ENCODE measurements at regions not wholly inside any gene's neighbourhood (a gene's known extent, or its start where the extent isn't known, plus 50 kb on each side); places are given as distances from the start of the nearest gene placed in this dataset.

- no peak for TF ChIP-seq CTCF (IDR thresholded peaks at IDR 0.05 in 2 of 3, conservative IDR thresholded peaks at IDR 0.05 in 1 of 3; ENCODE audit: borderline replicate concordance in 1 of 3, insufficient read depth in 1 of 3, low read depth in 2 of 3, low read length in 2 of 3)
- TF ChIP-seq POLR2AphosphoS5 (IDR thresholded peaks at IDR 0.05; ENCODE audit: low read depth, low read length) = no peak
- no peak for TF ChIP-seq ZBTB33 (IDR thresholded peaks at IDR 0.05; ENCODE audit: extremely low read depth, insufficient replicate concordance, low read length)
- peak; percentile 19; the same call in 1 of the 2 replicates for TF ChIP-seq SP1 (IDR thresholded peaks at IDR 0.05; ENCODE audit: low read depth)
- no peak for TF ChIP-seq POLR2A (IDR thresholded peaks at IDR 0.05; ENCODE audit: borderline replicate concordance, extremely low read depth, insufficient read depth, insufficient read length)
- TF ChIP-seq EGR1 (IDR thresholded peaks at IDR 0.05; ENCODE audit: low read depth) = no peak
These were observed 1494.9 kb upstream of the AGA start for GRCh38 chr4:178937130-178937529.

Data from HCT116 (cell line).